Pulmonary artery endothelial cell (primary cell): ENCODE measurements at regions not wholly inside any gene's neighbourhood (a gene's known extent, or its start where the extent isn't known, plus 50 kb on each side); places are given as distances from the start of the nearest gene placed in this dataset.

Experiments
- DNase-seq: peaks from one replicate; pipeline ENCODE4 v3.0.0-alpha.2; 2011; ENCODE audit warnings: low read depth, low spot score

DNA sequence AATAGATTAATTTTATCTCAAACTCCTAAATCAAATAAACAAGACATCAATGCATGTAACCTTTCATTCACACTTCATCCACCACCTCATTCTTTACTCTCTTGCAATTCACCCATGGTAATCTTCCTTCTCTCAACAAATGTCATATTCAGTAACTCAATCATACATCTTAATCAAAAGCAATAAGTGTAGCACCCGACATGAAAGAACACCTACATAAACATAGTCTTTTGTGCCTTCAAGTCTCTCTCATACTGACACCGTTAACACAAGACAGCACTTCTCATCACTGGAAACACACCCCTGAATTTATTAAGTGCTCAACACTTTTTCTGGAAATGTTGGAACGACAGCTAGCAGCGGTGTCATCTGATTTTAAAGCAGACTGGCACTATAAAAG is 225.9 kb downstream of the TTLL7 start:
- DNase-seq: no peak

DNA sequence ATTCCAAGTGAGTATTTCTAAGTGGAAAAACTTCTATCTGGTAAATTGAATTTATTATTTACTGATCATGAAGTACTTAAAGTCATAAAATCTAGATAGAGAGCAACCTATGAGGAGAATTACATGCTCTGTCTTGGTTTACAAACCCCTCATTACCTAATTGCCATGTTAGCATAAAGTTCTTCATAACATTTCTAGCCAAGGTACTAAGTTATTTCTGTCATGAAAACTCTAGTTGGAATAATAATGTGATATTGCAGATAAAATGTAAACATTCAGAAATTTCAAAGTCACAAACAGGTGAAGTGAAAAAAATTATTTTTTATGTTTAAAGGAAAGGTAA is 228.6 kb downstream of the TTLL7 start:
- no peak for DNase-seq

- no peak for DNase-seq
Observed at GRCh38 chr1:83769594-83770318, 229.2 kb downstream of the TTLL7 start.

GRCh38 chr1:83769072-83769471 is 229.9 kb downstream of the TTLL7 start:
- no peak for DNase-seq

- no peak for DNase-seq
Observed at GRCh38 chr1:83766241-83766691, 232.7 kb downstream of the TTLL7 start.

DNA sequence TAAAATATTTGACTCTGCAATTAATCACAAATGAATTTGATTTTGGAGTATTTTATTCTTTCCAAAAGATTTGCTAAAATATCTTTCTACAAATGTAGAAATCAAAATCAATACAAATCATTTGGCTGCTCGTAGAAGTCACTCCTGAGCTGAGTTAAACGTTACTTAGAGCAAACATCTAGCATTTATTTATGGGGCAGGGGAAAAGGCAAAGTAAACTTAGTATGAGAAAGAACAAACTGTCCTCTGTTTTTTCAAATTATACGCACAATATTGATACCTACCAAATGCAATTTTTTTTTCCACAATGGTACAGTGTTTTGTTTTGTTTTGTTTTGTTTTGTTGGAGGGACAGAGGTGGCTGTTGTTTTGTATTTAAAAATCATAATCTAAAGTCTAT is 233.8 kb downstream of the TTLL7 start:
- no peak for DNase-seq

GRCh38 chr1:83764209-83764608 is 234.7 kb downstream of the TTLL7 start:
- no peak for DNase-seq

DNA sequence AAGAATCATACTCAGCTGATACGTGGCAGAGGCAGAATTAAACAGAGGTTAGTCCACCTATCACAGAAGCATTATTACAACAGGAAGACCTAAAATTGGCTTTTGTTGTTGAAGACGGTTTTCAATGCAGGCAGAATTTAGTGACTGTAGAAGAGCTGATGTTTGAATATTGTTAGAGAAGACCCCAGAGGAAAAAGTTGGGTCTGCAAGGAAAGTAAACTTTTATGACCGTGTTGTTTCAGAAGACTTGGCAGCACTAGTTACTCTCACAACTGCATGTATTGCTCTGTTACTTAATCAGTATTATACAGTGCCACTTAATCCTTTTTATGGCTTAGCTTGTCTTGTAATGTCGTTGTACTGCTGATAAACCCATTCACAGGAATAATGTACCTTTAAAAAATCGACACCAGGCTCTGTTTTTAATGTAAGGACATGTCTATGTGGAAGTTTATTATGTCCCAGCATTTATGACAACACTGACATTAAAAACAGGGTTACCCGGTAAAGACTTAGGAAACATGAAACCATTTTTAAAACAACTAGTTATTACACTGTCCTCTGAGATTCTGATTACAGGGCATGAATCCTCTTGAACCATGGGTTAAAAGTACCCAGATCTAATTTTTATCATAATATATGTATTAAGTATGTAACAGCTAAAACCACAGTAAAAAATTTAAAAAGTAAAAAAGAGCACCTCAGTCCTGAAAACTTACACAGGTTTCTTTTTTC is 235.4 kb downstream of the TTLL7 start:
- DNase-seq: no peak

DNA sequence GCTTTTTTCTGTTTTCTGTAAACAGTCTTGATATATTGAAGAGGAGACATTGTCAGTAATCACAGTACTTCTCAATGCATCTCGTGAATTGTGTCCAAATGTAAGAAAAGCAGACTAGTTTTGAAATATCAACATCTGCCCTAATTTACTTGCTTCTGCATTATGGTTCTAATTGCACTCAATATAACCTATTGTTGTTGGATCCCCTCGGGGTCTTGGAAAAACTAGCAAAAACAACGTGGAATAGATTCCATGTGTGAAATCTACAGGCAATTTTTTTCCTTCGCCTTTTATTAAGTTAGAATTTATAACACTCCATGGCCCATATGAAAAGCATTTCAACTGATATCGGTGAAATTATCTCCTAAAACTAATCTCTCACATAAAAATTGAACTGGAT is 236.5 kb downstream of the TTLL7 start:
- no peak for DNase-seq

GRCh38 chr1:83762039-83762365 is 236.9 kb downstream of the TTLL7 start:
- no peak for DNase-seq

DNA sequence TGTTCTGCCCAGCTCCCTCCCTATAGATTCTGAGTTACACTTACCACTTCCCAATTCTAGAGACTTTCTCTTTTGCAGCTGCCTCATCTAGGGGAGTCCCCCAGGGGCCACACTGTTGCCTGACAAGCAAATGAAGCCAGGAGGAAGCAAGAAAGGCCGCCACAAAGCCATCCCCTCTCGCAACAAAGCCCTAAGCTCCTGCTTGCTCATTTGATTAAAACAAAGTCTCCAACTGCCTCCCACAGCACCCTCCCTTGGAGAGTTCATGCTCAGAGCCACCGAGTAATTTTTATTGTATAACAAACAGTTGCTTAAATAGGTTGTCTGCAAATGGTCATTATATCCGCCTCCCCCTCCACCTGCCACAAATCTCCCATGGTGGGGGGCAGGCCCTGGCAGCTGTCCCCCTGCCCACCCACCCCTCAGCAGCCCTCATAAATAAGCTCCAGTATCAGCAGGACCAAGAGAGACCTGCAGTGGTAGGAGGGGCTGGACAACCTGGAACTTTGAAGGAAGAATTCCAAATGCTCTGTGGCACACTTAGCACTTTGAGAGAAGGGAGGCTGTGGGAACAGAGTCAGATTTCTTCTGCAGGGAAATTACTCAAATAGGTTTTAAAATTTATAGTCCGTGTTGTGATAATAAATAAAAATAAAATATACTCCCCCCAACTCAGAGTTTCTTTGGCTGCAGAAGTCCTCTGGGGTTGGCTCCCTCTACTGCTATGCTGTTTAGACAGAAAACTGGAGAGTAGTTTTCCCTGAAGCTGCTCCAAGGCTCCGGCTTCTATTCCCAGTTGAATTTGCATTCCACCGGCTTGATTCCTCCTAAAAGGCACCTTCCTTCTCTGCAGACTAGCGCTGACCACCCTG is 237.5 kb downstream of the TTLL7 start:
- no peak for DNase-seq

DNA sequence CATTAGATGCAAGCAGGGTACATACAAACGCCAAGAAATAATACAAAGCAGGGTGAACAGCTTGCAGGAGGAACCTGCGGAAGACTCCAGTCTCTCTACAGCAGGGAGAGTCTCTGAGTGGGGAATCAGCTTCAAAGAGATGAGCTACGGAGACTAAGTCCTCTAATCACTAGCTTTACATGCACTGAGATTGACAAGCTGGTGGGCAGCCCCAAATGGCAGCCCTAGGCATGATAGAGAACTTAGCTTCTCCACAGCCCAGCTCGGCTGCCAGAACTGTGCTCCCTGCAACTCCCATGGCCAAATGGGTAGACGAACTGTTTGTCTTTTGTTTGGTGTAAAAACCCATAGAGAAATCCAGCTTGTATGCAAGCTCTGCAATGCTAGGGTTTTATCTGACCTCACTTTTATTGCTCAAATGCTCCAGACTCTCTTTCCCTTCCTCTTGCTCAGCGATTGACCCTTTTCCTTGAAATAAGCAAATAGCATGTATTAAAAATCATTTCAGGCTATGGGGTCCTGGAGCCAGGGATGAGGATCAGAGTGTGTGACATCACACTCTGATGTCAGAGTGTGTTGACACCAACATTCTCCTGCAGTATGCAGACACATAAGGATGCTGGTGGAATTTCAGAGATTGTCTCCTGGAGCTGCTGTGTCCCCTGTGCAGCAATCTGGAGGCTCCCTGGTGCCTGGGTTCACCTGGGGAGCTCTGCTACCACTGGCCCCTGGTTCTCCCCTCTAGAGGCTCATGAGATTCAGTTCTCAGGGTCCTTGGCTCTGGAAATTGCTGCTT is 238.5 kb downstream of the TTLL7 start:
- no peak for DNase-seq

GRCh38 chr1:83756984-83757717 is 241.8 kb downstream of the TTLL7 start:
- DNase-seq: no peak

GRCh38 chr1:83751602-83752001 is 247.3 kb downstream of the TTLL7 start:
- no peak for DNase-seq

GRCh38 chr1:83750201-83750600 is 248.7 kb downstream of the TTLL7 start:
- no peak for DNase-seq

GRCh38 chr1:83747853-83748482 is 251.0 kb downstream of the TTLL7 start:
- no peak for DNase-seq

GRCh38 chr1:83746234-83746633 is 252.7 kb downstream of the TTLL7 start:
- DNase-seq: no peak

DNA sequence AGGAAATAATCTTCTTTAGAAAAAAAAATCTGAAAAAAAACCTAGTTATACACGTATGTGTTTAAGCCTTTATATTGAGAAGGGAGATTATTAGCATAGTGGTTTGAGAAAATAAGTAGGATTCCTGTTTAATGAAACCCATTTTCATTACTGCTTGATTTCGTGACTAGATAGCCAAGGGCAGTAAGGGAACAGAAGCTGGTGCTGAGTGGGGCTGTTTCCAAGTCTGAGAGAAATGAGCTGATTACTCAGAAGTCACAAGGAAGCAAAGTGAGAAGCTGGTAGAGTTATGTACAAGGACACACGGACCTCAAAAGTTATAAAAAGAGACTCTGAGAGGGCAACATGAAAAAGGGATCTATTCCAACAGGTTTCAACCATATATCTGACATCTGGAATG is 256.5 kb downstream of the TTLL7 start:
- DNase-seq: no peak

GRCh38 chr1:83741770-83742169 is 257.2 kb downstream of the TTLL7 start:
- DNase-seq: no peak

DNA sequence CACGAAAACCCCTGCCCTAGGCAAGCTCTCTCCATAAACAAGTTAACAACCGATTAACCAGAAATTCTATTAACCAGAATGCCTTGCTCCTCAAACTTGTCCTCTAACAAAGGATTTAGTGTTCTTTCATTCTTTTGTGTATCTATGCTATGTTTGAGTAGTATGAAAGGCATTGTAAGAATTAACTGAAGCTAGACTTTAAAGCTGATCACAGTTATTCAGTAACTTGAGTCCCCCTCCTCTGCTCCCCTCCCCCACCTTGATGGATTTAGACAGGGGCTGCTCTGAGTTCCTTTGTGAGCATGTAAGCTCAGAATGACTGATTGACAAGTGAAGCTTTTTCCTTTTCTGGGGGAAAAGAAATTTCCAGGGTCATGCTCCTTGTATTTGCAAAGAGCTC is 257.6 kb downstream of the TTLL7 start:
- DNase-seq: no peak
